Astrocyte (in vitro differentiated cells and primary cell): ENCODE measurements at regions not wholly inside any gene's neighbourhood (a gene's known extent, or its start where the extent isn't known, plus 50 kb on each side); places are given as distances from the start of the nearest gene placed in this dataset.

Experiments used
- DNase-seq: peaks from one replicate; pipeline ENCODE4 v3.0.0-alpha.2; 2010; ENCODE audit warnings: low read depth
- FAIRE-seq: peaks from 2 replicates; lab custom pipeline; 2011; peaks lifted over from hg19 to GRCh38; lab: Jason Lieb, UNC
- H2AFZ ChIP-seq: 2 replicates; pipeline ENCODE4 v1.6.0; 2012; ENCODE audit warnings: low read depth, low read length, inconsistent platforms
- H3K27ac ChIP-seq: 2 replicates; pipeline ENCODE4 v1.5.1; 2011; ENCODE audit warnings: low read depth, low read length, inconsistent platforms
- H3K27me3 ChIP-seq: 2 replicates; pipeline ENCODE4 v1.6.0; 2011; ENCODE audit warnings: low read length, inconsistent platforms; ENCODE audit not compliant: insufficient read depth
- H3K36me3 ChIP-seq: 2 replicates; pipeline ENCODE4 v1.5.1; 2011; ENCODE audit warnings: low read length, inconsistent platforms; ENCODE audit not compliant: insufficient read depth
- H3K4me1 ChIP-seq: 2 replicates; pipeline ENCODE4 v1.5.1; 2011; ENCODE audit warnings: low read length, inconsistent platforms; ENCODE audit not compliant: insufficient read depth
- H3K4me2 ChIP-seq: 2 replicates; pipeline ENCODE4 v1.6.0; 2012; ENCODE audit warnings: low read length, inconsistent platforms
- H3K4me3 ChIP-seq: 2 replicates; pipeline ENCODE4 v1.5.1; 2011; ENCODE audit warnings: low read depth, mild to moderate bottlenecking, low read length, inconsistent platforms; ENCODE audit not compliant: insufficient read depth
- H3K79me2 ChIP-seq: 2 replicates; pipeline ENCODE4 v1.6.0; 2012; ENCODE audit warnings: mild to moderate bottlenecking, low read length, inconsistent platforms; ENCODE audit not compliant: insufficient read depth
- H3K9ac ChIP-seq: 2 replicates; pipeline ENCODE4 v1.6.0; 2012; ENCODE audit warnings: mild to moderate bottlenecking, low read length, inconsistent platforms
- H3K9me3 ChIP-seq: 2 replicates; pipeline ENCODE4 v1.5.1; 2012; ENCODE audit warnings: low read depth, mild to moderate bottlenecking, low read length, inconsistent platforms; ENCODE audit not compliant: insufficient read depth
- H4K20me1 ChIP-seq: 2 replicates; pipeline ENCODE4 v1.6.0; 2012; ENCODE audit warnings: low read length, inconsistent platforms; ENCODE audit not compliant: insufficient read depth
- H3K27ac Mint-ChIP-seq: one replicate; pipeline ENCODE4 v1.8.0; 2021; ENCODE audit warnings: mild to moderate bottlenecking, mixed read lengths; ENCODE audit not compliant: unreplicated experiment
- H3K27me3 Mint-ChIP-seq: one replicate; pipeline ENCODE4 v1.8.0; 2021; ENCODE audit warnings: low read depth, mixed read lengths; ENCODE audit not compliant: unreplicated experiment
- H3K36me3 Mint-ChIP-seq: one replicate; pipeline ENCODE4 v1.8.0; 2021; ENCODE audit warnings: low read depth, mixed read lengths; ENCODE audit not compliant: unreplicated experiment
- H3K4me1 Mint-ChIP-seq: one replicate; pipeline ENCODE4 v1.8.0; 2021; ENCODE audit warnings: low read depth, mixed read lengths; ENCODE audit not compliant: unreplicated experiment
- H3K4me3 Mint-ChIP-seq: one replicate; pipeline ENCODE4 v1.8.0; 2021; ENCODE audit warnings: mild to moderate bottlenecking, moderate library complexity, mixed read lengths; ENCODE audit not compliant: unreplicated experiment
- H3K9me3 Mint-ChIP-seq: one replicate; pipeline ENCODE4 v1.8.0; 2021; ENCODE audit warnings: mild to moderate bottlenecking, mixed read lengths; ENCODE audit not compliant: unreplicated experiment
- EZH2 ChIP-seq: IDR thresholded peaks from 2 replicates; pipeline ENCODE4 v1.6.1; 2012; ENCODE audit warnings: mild to moderate bottlenecking, low read length, inconsistent platforms; ENCODE audit not compliant: insufficient read depth
- TF ChIP-seq, protein P1 (sequence below): IDR thresholded peaks from 2 replicates; pipeline ENCODE4 v1.5.1; 2011; ENCODE audit warnings: low read depth, mild to moderate bottlenecking, inconsistent platforms, low read length, moderate library complexity; ENCODE audit not compliant: insufficient read depth

DNA sequence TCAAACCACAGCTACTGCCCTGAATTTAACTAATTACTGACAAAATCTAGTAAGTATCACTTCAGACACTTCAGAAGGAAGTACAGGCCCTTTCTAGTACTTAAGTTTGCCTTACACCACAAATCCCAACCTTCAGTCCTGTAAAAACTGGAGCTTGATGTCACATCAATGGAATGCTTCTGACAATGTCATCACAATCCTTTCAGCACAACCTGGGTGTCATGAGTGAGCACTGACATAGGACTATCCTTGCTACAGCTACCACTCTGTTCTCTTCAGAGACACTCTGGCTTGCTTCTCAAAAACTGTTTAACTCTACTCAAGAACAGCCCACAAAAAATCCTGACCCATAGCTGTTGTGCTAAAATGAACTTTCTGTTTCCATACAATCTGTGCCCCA is 108.2 kb downstream of the RRM1 start:
- Histone ChIP-seq H3K9me3 (no peaks in the 10 kb centered on the region), H3K27ac (no peak overlapping the region), H3K36me3 (no peaks in the 10 kb centered on the region), H3K9ac (no peak overlapping the region), H4K20me1 (no peaks in the 10 kb centered on the region), H2AFZ (no peak overlapping the region), H3K4me3 (no peak overlapping the region), H3K4me1 (no peaks in the 10 kb centered on the region), H3K27me3 (no peaks in the 10 kb centered on the region), H3K79me2 (no peaks in the 10 kb centered on the region), H3K4me2 (no peak overlapping the region)
- peaks cover 5% of the 10 kb centered on the region for H3K4me1 Mint-ChIP-seq
- H3K4me3 Mint-ChIP-seq, result no peak overlapping the region
- H3K36me3 Mint-ChIP-seq, result no peaks in the 10 kb centered on the region
- DNase-seq (no peak), FAIRE-seq (no peak)
- H3K27me3 Mint-ChIP-seq, result peaks cover 3% of the 10 kb centered on the region
- H3K27ac Mint-ChIP-seq, result no peak overlapping the region
- H3K9me3 Mint-ChIP-seq, result peaks cover 2% of the 10 kb centered on the region
- TF ChIP-seq EZH2, result no peak
- TF ChIP-seq, protein P1, sequence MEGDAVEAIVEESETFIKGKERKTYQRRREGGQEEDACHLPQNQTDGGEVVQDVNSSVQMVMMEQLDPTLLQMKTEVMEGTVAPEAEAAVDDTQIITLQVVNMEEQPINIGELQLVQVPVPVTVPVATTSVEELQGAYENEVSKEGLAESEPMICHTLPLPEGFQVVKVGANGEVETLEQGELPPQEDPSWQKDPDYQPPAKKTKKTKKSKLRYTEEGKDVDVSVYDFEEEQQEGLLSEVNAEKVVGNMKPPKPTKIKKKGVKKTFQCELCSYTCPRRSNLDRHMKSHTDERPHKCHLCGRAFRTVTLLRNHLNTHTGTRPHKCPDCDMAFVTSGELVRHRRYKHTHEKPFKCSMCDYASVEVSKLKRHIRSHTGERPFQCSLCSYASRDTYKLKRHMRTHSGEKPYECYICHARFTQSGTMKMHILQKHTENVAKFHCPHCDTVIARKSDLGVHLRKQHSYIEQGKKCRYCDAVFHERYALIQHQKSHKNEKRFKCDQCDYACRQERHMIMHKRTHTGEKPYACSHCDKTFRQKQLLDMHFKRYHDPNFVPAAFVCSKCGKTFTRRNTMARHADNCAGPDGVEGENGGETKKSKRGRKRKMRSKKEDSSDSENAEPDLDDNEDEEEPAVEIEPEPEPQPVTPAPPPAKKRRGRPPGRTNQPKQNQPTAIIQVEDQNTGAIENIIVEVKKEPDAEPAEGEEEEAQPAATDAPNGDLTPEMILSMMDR, result no peak

DNA sequence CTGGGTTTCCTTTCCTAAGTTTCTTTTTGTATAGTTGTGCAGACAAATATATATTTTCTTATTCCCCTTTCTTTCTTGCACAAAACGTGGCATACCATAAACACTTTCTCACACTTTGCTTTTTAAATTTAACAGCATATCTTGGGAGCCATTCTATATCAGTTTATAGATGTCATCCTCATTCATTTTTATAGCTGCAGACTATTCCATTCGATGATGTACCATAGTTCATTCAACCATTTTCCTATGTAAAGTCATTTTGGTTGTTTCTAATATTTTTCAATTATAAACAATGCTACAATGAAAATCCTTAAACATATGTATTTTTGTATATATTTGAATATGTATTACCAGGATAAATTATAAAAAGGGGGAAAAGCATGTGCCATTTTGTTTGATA is 102.5 kb downstream of the RRM1 start:
- Mint-ChIP-seq H3K4me1 (no peaks in the 10 kb centered on the region), H3K9me3 (no peaks in the 10 kb centered on the region), H3K27me3 (no peaks in the 10 kb centered on the region), H3K27ac (no peak overlapping the region), H3K4me3 (no peak overlapping the region), H3K36me3 (no peaks in the 10 kb centered on the region)
- TF ChIP-seq, protein P1, result no peak
- TF ChIP-seq EZH2, result no peak
- FAIRE-seq (no peak), DNase-seq (no peak)
- Histone ChIP-seq H2AFZ (no peak overlapping the region), H3K79me2 (no peaks in the 10 kb centered on the region), H3K4me2 (no peak overlapping the region), H3K4me1 (no peaks in the 10 kb centered on the region), H3K27ac (no peak overlapping the region), H3K9ac (no peak overlapping the region), H3K9me3 (no peaks in the 10 kb centered on the region), H3K27me3 (no peaks in the 10 kb centered on the region), H3K36me3 (no peaks in the 10 kb centered on the region), H4K20me1 (no peaks in the 10 kb centered on the region), H3K4me3 (no peak overlapping the region)

DNA sequence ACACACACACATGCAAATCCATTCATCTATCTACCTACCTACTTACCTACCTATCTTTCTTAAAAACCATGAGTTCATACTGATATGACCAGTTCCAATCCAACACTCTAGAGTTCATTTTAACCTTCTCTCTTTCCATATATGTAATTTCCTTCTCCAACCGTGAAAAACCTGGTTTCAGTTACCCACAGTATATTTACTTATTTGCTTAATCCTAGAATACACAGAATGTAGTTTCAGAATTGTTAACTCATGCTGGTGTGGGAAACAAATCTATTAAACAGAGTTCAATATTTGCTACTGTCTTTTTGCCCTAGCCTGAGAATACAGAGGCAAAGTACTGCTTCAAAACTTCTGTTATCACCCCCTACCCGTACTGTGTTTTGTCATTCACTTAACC is 101.3 kb downstream of the RRM1 start:
- Mint-ChIP-seq H3K4me1 (no peaks in the 10 kb centered on the region), H3K27me3 (no peaks in the 10 kb centered on the region), H3K4me3 (no peak overlapping the region), H3K27ac (no peak overlapping the region), H3K9me3 (no peaks in the 10 kb centered on the region), H3K36me3 (no peaks in the 10 kb centered on the region)
- H2AFZ ChIP-seq, result no peak overlapping the region
- no peak overlapping the region for H3K4me2 ChIP-seq
- no peaks in the 10 kb centered on the region for H3K27me3 ChIP-seq
- DNase-seq (no peak), FAIRE-seq (no peak)
- H3K79me2 ChIP-seq, result no peaks in the 10 kb centered on the region
- TF ChIP-seq, protein P1, result no peak
- H3K4me3 ChIP-seq, result no peak overlapping the region
- H3K27ac ChIP-seq, result no peak overlapping the region
- no peaks in the 10 kb centered on the region for H3K4me1 ChIP-seq
- no peaks in the 10 kb centered on the region for H3K9me3 ChIP-seq
- no peak overlapping the region for H3K9ac ChIP-seq
- no peaks in the 10 kb centered on the region for H3K36me3 ChIP-seq
- H4K20me1 ChIP-seq, result no peaks in the 10 kb centered on the region
